Fibroblast of skin of right quadriceps (primary cell): ENCODE measurements at regions not wholly inside any gene's neighbourhood (a gene's known extent, or its start where the extent isn't known, plus 50 kb on each side); places are given as distances from the start of the nearest gene placed in this dataset.
"Not testable (repeated sequence)": the region's sequence is repeated elsewhere in the genome, so short reads cannot be mapped to it uniquely, and the experiment has no call there.

Source experiments
- DNase-seq: peaks from one replicate; pipeline ENCODE4 v3.0.0-alpha.2; 2013

- DNase-seq, result no peak
These were observed 604.7 kb upstream of the SOX9 start for GRCh38 chr17:71516149-71516548.

GRCh38 chr17:71519285-71519684 is 601.5 kb upstream of the SOX9 start:
- DNase-seq, result no peak

- DNase-seq, result no peak
These were observed 599.1 kb upstream of the SOX9 start for GRCh38 chr17:71521724-71522123.

GRCh38 chr17:71522383-71522782 is 598.4 kb upstream of the SOX9 start:
- peak; percentile 19 for DNase-seq

DNA sequence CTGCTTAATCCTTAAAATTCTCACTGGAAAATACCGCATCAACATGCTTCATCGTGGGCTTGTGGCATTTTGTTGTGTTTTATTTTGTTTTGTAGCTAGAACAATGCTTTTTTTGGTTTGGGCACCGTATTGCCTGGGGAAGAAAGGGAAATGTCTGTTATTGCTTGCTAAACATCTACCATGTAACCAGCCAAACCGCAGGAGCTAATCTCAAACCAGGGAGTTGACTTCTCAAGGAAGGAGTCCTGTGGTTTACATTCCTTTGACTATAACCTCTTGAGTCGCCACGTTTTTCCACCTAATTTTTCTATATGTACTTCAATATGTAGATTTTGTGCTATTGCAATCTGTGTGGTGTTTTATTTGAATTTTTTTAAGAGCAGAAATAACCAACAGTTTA is 593.5 kb upstream of the SOX9 start:
- no peak for DNase-seq

DNA sequence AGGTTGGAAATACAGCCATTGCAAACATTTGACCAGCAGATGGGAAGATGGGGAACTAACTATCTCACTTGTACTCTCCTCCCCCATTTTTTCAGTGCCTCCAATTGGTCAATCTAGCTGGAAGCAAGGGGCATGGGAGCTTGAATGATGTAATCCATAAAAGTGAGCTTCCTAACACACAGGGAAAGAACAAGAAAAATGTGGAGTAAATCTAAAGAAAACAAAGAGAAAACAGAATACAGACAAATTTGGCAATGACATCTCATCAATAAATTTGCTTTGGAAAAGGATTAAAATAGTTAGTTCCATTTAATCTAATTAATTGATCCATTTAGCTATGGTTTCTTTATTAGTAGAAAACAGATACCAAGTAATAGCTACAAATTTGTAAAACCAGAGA is 592.6 kb upstream of the SOX9 start:
- DNase-seq, result no peak

GRCh38 chr17:71530248-71530647 is 590.6 kb upstream of the SOX9 start:
- peak; percentile 58 for DNase-seq

GRCh38 chr17:71535321-71535720 is 585.5 kb upstream of the SOX9 start:
- DNase-seq, result no peak

GRCh38 chr17:71546419-71546818 is 574.4 kb upstream of the SOX9 start:
- no peak for DNase-seq

GRCh38 chr17:71547904-71548303 is 572.9 kb upstream of the SOX9 start:
- no peak for DNase-seq

GRCh38 chr17:71548540-71549190 is 572.2 kb upstream of the SOX9 start:
- peak; percentile 14 for DNase-seq

- DNase-seq, result no peak
These were observed 570.1 kb upstream of the SOX9 start for GRCh38 chr17:71550675-71551074.

- DNase-seq, result no peak
These were observed 567.4 kb upstream of the SOX9 start for GRCh38 chr17:71553381-71553780.

DNA sequence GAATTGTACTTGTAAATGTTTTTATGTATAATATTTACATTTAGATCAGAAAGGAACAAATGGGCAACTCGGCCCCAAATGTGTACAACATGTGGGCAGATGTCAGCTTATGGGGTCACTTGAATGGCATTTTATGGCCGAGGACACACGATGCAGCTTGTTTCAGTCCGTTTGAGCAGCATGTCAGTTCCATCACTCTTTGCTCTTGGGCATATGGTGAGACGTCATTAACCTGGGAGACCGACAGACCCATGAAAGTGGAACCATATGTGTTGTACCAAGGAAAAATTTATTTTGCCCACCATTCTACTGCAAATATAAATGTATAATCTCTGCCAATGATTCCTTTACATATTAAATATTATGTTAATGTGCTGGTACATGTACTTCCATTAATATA is 561.9 kb upstream of the SOX9 start:
- no peak for DNase-seq

- no peak for DNase-seq
These were observed 548.5 kb upstream of the SOX9 start for GRCh38 chr17:71572343-71572742.

GRCh38 chr17:71578446-71578845 is 542.4 kb upstream of the SOX9 start:
- no peak for DNase-seq

DNA sequence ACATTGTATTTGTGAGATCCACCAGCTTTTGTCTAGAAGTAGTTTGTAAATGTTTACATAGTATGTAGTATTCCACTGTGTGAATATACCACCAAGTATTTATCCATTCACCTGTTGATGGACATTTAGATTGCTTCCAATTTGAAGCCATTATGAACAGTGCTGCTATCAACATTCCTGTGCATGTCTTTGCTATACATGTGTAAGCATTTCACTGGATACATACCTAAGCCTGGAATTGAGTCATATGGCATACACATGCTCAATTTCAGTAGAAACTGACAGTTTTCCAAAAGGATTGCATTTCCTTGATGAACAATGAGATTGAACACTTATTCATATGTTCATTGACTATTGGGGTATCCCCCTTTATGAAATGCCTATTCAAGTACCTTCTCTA is 540.6 kb upstream of the SOX9 start:
- DNase-seq, result peak; percentile 0

GRCh38 chr17:71585540-71585939 is 535.3 kb upstream of the SOX9 start:
- DNase-seq, result no peak

DNA sequence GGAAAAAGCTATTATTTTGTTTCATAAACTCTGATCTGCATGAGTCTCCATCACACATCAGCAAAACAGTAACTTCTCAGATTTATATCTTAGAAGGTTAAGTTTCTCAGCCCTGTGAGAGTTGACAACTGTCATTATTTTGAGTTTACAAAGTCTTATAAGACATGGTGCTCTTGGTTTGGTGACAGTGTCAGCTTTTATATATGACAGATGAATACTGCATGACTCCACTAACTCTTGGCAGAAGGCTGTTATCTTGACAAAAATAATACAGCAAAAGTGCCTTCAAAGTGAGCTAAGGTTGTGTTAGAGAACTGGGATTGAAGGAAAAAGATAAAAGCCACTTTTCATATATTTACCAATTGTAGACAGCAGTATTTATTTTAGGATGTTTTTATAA is 528.4 kb upstream of the SOX9 start:
- DNase-seq, result no peak

GRCh38 chr17:71593078-71593477 is 527.7 kb upstream of the SOX9 start:
- no peak for DNase-seq

DNA sequence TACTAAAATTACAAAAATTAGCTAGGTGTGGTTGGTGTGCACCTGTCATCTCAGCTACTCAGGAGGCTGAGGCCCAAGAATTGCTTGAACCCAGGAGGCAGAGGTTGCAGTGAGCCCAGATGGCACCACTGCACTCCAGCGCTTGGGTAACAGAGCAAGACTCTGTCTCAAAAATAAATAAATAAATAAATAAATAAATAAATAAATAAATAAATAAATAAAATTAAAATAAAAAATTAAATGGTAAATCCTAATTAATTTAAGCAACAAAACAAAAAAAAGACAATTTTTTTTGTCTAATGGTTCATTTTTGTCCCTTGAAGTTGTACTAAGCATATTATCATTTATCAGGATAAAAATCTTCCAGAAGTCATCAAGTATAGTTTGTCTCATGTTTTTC is 521.2 kb upstream of the SOX9 start:
- DNase-seq, result not testable (repeated sequence)

DNA sequence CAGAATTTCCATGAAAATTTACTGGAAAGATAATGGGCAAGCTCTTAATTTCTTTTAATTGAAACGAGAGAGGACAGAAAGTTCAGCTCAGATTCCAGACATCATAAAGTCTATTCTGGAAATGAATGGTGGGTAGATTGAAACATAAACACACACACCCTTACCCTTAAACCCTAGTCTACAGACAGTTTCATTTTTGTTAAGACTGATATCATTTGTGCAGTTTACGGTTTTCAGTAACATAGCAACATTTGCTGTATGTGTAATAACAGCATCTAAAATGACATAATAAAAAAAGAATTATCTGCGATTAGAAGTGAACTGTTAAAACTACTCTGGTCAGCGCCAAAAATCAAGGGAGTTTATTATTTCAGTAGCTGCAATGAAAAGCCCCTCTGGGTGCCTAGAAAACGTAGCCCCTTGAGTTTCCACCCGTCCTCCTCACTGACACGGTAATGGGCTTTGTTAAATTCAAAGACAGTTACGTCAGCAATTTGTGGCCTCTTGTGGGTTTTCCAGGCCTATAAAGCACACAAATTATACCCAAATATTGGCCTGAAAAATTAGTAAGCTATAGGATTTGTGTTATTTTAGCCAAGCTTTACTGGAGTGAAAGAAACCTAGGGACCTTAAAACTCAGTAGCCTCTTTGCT is 520.6 kb upstream of the SOX9 start:
- no peak for DNase-seq

DNA sequence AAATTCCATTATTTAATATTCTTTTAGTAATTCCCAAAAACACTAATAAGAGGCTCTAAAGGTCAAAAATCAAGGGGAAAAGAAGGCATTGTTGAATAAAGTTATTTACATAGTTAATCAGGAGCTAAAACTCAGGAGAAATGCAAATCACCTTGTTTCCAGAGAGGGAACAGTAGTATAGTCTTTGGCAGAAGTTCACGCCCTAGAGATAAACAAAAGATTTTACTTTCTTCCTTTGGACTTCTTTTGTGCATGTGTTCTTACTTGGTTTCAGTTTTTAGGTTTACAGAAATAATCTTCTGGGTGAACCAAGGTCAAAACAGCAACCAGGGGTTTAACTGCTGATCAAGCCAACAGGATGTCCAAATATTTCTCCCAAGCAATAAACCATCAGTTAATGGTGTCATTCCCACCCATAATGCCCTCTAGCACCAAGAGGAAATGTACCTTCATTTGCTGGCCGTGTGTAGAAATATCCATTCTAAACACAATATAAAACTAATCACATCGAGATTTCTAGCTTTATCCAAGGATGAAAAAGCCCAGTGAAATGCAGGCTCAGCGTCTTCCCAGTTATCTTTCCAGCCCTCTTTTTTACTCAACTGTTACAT is 518.8 kb upstream of the SOX9 start:
- no peak for DNase-seq

DNA sequence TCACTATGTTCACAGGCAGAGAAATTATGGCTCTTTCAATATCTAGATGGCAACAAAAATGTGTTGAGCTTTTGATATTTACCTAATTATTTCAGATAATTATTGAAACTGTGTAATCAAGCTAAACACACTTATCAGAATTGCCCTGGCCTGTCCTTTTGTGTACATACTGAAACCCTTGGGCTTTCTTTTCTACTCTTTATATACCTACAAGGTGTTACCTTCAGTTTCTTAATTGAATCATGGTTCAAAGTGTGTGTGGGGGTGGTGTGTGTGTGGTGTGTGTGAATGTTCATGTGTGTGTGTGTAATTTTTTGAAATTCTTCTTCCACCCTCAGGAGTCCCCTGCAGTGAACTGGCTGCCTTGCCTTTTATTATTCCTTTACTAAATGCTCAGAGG is 506.8 kb upstream of the SOX9 start:
- DNase-seq, result no peak

DNA sequence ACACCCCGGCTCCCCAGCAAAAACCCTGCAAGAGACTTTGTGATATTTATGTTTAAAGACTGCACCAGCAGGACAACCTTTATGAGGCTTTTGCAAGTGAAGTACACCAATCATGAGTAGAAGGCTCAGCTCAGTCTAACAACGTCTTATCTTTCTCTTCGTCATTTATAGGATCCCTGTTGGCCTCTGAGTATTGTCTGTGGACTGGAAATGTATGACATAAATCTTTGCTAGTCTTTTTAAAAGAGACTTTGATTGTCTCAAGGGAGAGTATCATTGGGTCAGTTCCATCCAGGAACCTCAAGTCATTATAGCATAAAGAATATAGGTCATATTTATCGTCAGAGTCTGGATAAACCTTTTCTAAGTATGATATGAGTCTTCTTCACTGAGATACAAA is 505.0 kb upstream of the SOX9 start:
- no peak for DNase-seq
